ENCODE measurements at regions not wholly inside any gene's neighbourhood (a gene's known extent, or its start where the extent isn't known, plus 50 kb on each side); places are given as distances from the start of the nearest gene placed in this dataset.
A peak's percentile ranks its signal among the peaks of the same experiment; 100 is the strongest.

DNA sequence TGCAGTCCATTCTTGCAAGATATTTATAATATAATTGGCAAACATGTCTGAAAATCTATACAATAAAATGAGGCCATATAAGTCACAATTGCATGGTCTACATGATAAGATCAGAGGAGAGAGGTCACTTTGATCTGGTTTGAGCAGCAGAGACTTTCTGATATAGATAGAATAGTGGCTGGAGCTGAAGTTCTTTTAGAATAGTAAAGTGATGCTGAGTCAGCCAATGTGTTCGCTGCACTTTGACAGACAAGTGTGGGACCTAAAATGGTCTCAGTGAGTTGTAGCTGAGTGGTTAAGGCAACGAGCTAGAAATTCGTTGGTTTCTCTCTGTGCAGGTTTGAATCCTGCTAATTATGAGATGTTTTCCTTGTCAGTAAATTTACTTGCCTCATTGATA, 257.0 kb upstream of the C11orf87 start:
- no peak for DNase-seq (ENCODE audit: low read depth)

- DNase-seq (ENCODE audit: low read depth) = no peak
Measured at GRCh38 chr11:109166441-109166840, 255.5 kb upstream of the C11orf87 start.

DNA sequence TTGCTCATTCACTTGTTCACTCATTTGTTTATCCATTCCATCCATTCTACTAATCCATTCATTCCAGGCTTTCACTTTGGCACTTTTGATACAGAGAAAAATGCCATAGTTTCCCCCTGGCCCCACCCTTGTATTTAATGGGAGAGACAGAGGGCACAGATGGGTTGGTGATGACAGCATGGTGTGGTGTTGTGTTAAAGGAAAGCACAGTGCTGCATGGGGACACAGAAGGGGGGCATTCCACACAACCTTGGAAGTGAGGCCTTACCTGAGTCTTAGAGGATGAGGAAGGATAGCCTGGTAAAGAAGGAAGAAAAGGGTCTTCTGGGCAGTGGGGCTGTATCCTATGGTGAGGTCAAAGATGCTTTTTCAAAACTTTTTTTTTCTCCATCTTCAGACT, 248.5 kb upstream of the C11orf87 start:
- no peak for DNase-seq (ENCODE audit: low read depth)

DNA sequence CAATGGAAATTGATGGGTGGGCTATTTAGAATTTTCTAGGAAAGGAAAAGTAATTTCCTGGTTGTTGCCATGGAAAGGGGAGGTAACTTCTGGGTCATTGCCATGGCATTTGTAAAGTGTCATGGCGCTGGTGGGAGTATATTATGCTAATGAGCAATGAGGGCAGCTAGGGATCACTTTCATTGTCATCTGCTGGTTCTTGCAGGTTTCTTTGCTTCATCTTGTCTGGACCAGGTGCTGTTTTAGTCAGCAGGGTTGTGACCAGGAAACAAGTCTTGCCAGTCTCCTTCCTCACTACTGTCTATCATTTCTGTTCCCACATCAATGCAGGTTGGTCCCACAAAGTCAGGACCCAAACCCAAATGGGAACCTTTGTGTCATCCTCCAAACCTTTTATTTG, 237.6 kb upstream of the C11orf87 start:
- DNase-seq (ENCODE audit: low read depth) = no peak

- DNase-seq (ENCODE audit: low read depth) = no peak
Measured at GRCh38 chr11:109192864-109193263, 229.1 kb upstream of the C11orf87 start.

DNA sequence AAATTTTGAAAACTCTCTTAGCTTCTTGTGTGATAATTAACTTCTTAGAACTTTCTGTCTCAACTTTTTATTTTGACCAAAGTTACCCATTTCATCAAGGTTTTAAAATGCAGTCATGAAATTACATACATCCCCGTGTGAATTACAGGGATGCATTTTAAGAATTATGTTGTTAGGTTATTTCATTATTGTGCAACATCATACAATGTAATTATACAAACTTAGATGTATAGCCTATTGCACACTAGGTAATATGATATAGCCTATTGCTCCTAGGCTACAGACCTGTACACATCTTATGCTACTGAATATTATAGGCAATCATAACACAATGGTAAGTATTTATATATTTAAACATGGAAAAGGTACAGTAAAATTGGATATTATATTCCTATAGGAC, 228.1 kb upstream of the C11orf87 start:
- no peak for DNase-seq (ENCODE audit: low read depth)

DNA sequence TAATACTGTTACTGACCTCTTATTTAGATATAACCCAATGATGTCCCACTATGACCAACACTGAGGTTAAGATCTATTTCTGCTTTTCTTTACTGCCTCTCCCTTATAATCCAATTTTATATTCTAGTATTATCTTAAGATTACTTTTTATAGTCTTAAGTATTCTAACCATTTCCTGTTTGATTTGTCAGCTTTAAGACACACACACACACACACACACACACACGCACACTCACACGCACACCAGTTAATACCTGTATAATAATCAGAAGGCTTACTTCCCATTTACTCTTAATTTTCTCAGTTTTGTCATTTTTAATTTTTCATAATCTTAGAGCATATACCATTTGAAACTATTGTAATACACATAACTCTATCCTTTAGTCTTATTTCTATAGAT, 226.0 kb upstream of the C11orf87 start:
- DNase-seq (ENCODE audit: low read depth) = no peak

DNA sequence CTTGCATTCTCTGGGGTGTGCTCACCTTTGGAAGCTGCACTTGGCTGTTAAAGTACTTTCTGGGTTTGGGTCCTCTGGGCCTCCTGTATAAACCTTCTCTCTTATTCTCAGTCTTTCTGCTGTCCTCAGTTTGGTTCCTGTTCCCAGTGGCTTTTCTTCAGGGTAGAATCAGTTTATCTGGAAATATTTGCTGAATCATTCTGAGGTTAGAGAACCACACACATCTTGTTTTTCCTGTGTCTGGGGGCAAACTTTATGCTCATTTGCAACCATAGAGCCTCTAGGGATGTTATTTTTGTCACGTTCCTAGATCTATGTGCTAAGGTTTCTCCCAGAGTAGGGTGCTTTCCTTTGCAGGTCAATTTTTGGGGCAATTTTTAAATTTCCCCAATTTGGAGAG, 224.3 kb upstream of the C11orf87 start:
- no peak for DNase-seq (ENCODE audit: low read depth)

GRCh38 chr11:109203176-109203575, 218.8 kb upstream of the C11orf87 start:
- no peak for DNase-seq (ENCODE audit: low read depth)

GRCh38 chr11:109205312-109205711, 216.7 kb upstream of the C11orf87 start:
- no peak for DNase-seq (ENCODE audit: low read depth)

DNA sequence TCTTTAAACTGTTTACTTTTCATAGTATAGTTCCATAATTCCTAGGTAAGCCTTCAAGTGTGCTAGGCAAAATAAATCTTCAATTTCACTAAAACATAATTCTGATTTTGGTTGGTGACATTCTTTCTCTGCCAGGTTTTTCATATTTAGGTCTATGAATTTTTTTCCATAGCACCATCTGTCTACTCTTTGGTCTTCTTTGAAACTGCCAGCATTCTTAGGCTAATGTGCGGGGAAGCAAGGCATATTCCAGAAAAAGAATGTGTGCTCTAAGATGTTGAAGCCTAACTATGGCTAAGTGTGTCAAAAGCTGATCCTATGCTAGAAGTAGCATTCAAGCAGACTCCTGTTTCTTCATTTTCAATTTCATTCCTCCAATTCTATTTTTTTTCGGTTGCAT, 213.9 kb upstream of the C11orf87 start:
- DNase-seq (ENCODE audit: low read depth) = no peak

DNA sequence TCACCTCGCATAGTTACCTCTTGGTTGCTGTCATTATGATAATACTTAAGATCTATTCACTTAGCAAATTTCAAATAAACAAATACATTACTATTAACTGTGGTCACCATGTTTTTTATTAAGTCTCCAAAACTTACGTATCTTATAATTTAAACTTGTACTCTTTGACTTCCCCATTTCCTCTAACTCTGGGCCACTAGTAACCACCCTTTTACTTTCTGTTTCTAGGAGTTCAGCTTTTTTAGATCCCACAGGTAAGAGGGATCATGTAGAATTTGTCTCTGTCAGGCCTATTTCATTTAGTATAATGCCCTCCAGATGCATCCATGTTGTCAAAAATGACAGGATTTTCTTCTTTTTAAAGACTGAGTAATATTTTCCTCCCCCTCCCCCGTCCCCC, 212.4 kb upstream of the C11orf87 start:
- no peak for DNase-seq (ENCODE audit: low read depth)

- DNase-seq (ENCODE audit: low read depth) = no peak
Measured at GRCh38 chr11:109221190-109221589, 200.8 kb upstream of the C11orf87 start.

GRCh38 chr11:109222761-109223160, 199.2 kb upstream of the C11orf87 start:
- DNase-seq (ENCODE audit: low read depth) = no peak

DNA sequence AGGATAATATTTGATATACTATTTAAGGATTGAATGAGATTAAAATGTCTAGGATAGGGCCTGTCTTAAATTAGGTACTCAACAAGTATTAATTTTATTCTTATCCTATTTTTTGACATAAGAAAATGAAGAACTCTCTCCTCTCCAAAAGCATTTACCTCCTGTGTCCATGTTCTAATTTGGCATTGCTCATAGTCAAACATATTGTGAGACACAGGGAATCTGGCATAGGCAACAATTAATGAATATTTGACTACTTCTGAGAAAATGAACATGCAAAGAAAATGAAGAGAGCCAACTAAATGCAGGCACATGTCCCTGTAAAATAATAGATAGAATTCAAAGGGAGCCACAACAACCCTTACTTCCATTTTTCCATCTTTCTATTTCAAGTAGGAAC, 198.5 kb upstream of the C11orf87 start:
- no peak for DNase-seq (ENCODE audit: low read depth)

GRCh38 chr11:109229682-109230081, 192.3 kb upstream of the C11orf87 start:
- no peak for DNase-seq (ENCODE audit: low read depth)

DNA sequence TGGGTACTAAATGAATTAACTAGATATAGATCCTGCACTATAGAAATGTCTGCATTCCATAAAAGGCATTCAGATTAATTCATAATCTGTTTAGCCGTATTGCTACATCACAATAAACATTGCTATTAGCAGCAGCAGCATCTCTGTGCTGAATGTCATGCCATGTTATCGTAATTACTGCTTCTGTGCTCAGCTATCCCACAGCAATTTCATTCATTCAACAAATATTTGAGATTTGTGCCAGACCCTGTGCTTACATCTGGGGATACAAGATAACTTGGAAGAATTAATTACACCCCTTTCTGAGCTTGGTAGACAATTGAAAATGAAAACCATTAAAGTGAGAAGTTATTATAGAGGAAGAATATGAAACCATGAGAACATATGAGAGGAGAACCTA, 185.8 kb upstream of the C11orf87 start:
- DNase-seq (ENCODE audit: low read depth) = no peak

DNA sequence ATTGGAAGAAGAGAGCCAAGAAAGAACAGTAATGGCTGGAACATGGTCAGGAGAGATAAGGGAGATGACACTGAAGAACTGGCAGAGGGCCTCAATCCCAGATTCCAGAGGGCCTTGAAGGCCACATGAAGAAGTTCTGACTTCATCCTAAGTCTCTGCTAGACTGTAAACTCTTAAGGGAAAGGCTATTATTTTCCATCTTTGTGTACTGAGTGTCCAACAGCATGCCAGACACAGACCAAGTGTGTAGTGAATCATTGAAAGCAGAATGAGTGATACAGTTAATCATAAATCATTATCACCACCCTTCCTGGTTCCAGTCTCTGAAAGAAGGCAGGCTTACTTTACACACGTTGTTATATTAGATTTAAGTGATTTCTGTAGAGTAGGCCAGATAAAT, 185.3 kb upstream of the C11orf87 start:
- no peak for DNase-seq (ENCODE audit: low read depth)

GRCh38 chr11:109237636-109238035, 184.4 kb upstream of the C11orf87 start:
- no peak for DNase-seq (ENCODE audit: low read depth)

- DNase-seq (ENCODE audit: low read depth) = no peak
Measured at GRCh38 chr11:109241988-109242536, 179.9 kb upstream of the C11orf87 start.

GRCh38 chr11:109247071-109247470, 174.9 kb upstream of the C11orf87 start:
- peak; percentile 38 for DNase-seq (ENCODE audit: low read depth)

- no peak for DNase-seq (ENCODE audit: low read depth)
Measured at GRCh38 chr11:109249597-109249996, 172.4 kb upstream of the C11orf87 start.

DNA sequence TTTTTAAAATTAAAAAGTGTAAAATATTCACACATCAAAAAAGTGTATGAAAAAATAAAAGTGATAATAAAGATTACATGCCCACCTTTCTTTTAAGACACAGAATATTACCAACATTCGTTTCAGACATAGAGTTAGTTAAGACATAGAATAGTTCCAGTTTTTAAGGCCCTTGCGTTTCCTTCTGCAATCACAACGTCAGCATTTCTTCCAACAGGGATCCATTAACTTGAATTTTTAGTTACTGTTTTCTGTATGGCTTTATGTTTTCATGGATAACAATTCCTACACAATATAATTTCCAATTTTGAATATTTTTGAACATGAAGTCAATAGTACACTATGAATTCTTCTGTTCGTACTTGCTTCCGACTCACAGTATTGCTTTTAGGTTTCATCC, 170.8 kb upstream of the C11orf87 start:
- DNase-seq (ENCODE audit: low read depth) = no peak

GRCh38 chr11:109264128-109264527, 157.9 kb upstream of the C11orf87 start:
- no peak for DNase-seq (ENCODE audit: low read depth)
